ENCODE measurements at regions not wholly inside any gene's neighbourhood (a gene's known extent, or its start where the extent isn't known, plus 50 kb on each side); places are given as distances from the start of the nearest gene placed in this dataset.
"Not testable (repeated sequence)": the region's sequence is repeated elsewhere in the genome, so short reads cannot be mapped to it uniquely, and the experiment has no call there.

DNA sequence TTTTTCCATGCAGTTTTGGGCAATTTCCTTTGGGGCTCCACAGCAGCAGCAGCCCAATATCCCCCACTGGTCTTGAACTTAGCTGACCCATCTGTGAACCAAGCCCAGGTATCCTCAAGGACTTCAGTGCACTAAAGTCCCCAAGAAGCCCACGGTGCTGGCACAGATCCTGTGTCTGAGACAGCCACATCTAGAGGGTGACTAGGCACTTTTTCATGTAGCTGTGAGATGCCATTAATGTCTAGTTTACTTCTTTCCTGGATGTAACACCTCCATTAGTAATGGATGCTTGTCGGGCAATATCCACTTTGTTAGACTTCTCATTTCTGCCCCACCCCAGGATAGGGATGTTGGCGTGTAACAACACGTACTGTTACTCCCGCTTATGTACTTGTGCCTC lies 117.9 kb downstream of the GPCPD1 start:
- no peak for DNase-seq

DNA sequence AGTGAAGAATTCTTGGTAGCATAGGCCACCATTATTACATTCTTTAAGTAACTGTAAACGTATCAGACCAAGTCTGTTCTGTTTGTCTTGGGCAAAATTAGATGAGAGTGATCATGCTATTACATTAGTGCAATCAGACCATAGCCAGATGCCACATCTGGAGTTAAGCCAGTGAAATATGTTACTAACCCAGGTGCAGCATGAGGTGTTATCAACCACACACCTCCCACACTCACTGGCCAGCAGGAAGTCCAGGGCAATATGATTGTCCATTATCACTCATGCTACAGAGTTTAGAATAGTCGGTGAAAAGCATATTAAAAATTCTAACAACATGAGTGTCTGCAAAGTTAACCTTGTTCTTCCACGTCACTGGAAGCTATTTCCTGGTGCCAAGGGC lies 119.4 kb downstream of the GPCPD1 start:
- no peak for DNase-seq

DNA sequence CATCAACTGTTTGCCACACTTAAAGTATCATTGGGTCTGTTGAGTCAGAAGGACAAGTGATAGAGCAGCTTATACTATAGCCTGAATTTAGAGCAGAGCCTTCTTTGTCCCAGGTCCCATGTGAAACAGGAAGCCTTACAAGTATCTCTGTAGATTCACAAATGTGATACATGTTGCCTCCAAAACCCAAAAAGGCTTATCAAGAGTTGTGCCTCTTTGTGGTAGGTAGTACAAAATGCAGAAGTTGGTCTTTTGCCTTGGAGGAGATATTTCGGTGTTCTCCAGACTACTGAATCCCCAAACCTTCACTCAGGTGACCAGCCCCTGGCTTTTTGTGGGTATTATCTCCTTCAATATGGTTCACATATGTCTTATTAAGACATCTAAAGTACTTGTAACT lies 121.2 kb downstream of the GPCPD1 start:
- no peak for DNase-seq

GRCh38 chr20:5488823-5489222 lies 122.0 kb downstream of the GPCPD1 start:
- no peak for DNase-seq

DNA sequence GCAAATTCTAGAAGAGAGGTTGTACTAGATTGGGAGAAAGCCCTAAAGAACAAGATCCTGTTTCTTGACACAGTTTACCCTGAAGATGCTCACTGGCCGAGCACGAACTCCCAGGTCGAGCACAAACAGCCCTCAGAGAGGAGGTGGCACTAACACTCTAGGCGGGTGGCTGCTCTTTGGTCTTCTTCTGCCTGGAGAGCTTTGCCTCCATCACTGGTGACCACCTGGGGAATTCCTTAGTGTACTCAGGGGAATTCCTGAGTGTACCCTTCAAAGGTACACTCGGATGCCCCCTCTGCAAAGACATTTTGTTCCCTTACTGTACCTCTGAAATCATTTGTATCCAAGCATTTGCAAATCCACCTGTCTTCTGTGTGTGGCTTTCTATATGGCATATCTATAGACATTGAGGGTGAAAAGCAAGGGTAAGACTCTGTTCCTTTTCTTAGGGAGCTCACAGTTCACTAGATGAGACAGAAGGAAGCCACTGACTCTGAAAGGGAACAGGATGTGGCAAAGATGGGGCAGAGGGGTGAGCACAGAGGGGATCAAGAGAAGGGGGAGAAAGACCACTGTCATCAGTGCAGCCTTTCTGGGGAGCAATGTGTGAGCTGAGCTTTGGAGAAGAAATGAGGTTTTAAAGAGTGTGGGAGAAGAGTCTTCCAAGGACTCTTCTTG lies 124.3 kb downstream of the GPCPD1 start:
- DNase-seq = no peak

GRCh38 chr20:5484926-5485325 lies 125.9 kb downstream of the GPCPD1 start:
- no peak for DNase-seq

GRCh38 chr20:5484346-5484745 lies 126.5 kb downstream of the GPCPD1 start:
- no peak for DNase-seq

- no peak for DNase-seq
These were observed 128.0 kb downstream of the GPCPD1 start for GRCh38 chr20:5482791-5483190.

- no peak for DNase-seq
These were observed 128.9 kb downstream of the GPCPD1 start for GRCh38 chr20:5481872-5482271.

GRCh38 chr20:5480824-5481600 lies 129.8 kb downstream of the GPCPD1 start:
- DNase-seq = no peak

- DNase-seq = no peak
These were observed 135.9 kb downstream of the GPCPD1 start for GRCh38 chr20:5474646-5475550.

DNA sequence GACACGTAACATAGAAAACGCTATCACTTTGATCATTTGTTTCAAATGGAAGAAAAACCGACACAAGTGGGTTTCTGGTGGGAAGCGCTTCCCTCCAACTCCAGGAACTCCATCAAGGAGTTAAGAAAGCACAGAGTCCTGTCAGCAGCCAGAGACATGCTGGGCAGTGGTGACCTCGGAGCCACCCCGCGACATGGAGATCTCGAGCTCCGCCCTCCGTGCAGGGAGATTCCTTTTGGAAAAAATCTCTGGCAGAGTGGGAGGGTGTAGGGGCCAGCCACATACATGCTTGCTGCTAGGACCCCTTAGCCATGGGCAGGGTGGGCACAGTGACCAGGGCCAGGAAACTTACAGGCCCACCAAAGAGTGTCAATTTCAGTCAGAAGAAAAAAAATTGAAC lies 138.9 kb downstream of the GPCPD1 start:
- not testable (repeated sequence) for DNase-seq

DNA sequence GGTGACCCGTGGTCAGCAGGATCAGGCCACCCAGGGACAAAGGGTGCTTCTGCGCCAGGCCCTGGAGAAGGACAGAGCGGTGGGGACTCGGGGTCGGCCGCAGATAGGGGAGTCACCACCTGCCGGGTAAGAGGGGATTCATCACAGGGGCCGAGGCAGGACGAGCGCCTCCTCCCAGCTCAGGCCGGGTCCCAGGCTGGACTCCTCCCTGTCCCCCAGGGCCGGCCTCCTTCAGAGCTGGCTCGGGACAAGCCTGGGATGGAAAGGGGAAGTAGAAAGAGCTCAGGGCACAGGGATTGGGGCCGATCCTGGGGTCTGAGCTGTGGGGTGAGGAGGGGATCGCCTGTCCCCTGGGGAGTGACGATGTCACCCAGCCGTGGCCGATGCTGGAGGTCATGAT lies 139.4 kb downstream of the GPCPD1 start:
- no peak for DNase-seq

DNA sequence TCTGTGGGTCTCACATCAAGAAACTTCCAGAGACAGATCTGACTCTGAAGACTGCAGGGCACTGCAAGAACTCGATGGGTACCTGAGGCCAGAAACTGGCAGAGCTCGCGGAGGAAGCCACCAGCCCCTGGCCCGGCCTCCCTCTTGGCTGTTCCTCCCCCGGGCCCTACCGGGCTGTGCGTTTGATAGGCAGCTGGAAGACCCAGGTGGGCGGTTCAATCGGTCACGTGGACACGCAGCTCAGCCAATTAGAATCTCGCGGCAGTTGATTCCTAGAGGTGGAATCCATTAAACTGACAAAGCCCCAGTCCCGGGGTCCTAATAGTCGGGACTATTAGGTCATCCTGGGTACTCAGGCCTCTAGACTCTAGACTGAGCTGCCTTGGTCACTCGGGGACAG lies 139.9 kb downstream of the GPCPD1 start:
- DNase-seq = no peak

DNA sequence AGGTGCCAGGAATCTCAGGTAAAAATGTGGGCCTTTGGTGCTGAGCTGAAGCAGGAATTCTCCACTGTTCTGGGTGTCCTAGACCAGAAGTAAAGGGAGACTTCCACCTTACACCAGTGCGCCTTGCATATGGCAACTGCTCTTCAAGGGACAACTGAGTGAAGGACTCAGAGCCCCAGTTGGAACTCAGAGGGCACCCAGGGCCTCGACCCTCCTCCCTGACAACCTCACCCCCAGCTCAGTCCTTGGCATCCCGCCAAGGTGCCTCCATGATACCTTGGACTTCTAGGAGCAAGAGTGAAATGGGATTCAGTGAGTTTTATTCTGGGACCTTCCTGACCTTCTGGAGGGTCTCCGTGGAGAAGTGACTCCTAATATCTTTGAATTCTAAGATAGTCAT lies 140.3 kb downstream of the GPCPD1 start:
- DNase-seq = no peak

GRCh38 chr20:5469111-5469510 lies 141.7 kb downstream of the GPCPD1 start:
- DNase-seq = no peak

GRCh38 chr20:5467086-5467485 lies 143.7 kb downstream of the GPCPD1 start:
- DNase-seq = no peak

- no peak for DNase-seq
These were observed 145.2 kb downstream of the GPCPD1 start for GRCh38 chr20:5465604-5465927.

GRCh38 chr20:5464901-5465603 lies 145.8 kb downstream of the GPCPD1 start:
- DNase-seq = no peak

- DNase-seq = no peak
These were observed 146.4 kb upstream of the PROKR2 start for GRCh38 chr20:5463007-5463686.

DNA sequence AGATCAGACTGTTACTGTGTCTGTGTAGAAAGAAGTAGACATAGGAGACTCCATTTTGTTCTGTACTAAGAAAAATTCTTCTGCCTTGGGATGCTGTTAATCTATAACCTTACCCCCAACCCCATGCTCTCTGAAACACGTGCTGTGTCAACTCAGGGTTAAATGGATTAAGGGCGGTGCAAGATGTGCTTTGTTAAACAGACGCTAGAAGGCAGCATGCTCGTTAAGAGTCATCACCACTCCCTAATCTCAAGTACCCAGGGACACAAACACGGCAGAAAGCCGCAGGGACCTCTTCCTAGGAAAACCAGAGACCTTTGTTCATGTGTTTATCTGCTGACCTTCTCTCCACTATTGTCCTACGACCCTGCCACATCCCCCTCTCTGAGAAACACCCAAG lies 137.0 kb upstream of the PROKR2 start:
- DNase-seq = not testable (repeated sequence)

DNA sequence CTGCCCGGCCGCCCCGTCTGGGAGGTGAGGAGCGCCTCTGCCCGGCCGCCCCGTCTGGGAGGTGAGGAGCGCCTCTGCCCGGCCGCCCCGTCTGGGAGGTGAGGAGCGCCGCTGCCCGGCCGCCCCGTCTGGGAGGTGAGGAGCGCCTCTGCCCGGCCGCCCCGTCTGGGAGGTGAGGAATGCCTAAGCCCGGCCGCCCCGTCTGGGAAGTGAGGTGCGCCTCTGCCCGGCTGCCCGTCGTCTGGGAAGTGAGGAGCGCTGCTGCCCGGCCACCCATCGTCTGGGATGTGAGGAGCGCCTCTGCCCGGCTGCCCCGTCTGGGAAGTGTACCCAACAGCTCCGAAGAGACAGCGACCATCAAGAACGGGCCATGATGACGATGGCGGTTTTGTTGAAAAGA lies 136.6 kb upstream of the PROKR2 start:
- DNase-seq = not testable (repeated sequence)
